Hepatocyte (in vitro differentiated cells): ENCODE measurements at regions not wholly inside any gene's neighbourhood (a gene's known extent, or its start where the extent isn't known, plus 50 kb on each side); places are given as distances from the start of the nearest gene placed in this dataset.

Source experiments
- DNase-seq: peaks from one replicate; pipeline ENCODE4 v3.0.0-alpha.2; 2016; ENCODE audit warnings: low spot score
- H2AFZ ChIP-seq: fragments of 200-600 bp; sonication (generic); 2 replicates; pipeline ENCODE4 v1.6.0; 2016; ENCODE audit warnings: antibody characterized with exemption, mild to moderate bottlenecking
- H3K27ac ChIP-seq: fragments of 200-600 bp; sonication (generic); 2 replicates; pipeline ENCODE4 v1.5.1; 2016; ENCODE audit warnings: mild to moderate bottlenecking
- H3K27me3 ChIP-seq: fragments of 200-600 bp; sonication (generic); 2 replicates; pipeline ENCODE4 v1.6.1; 2016
- H3K36me3 ChIP-seq: fragments of 200-600 bp; sonication (generic); replicated peaks from 2 replicates; pipeline ENCODE4 v1.5.1; 2016; ENCODE audit warnings: low read depth; ENCODE audit not compliant: insufficient read depth
- H3K4me1 ChIP-seq: fragments of 200-600 bp; sonication (generic); 2 replicates; pipeline ENCODE4 v1.5.1; 2016; ENCODE audit warnings: mild to moderate bottlenecking, moderate library complexity; ENCODE audit not compliant: insufficient read depth
- H3K4me2 ChIP-seq: fragments of 200-600 bp; sonication (generic); 2 replicates; pipeline ENCODE4 v1.6.0; 2016
- H3K4me3 ChIP-seq: fragments of 200-600 bp; sonication (generic); 2 replicates; pipeline ENCODE4 v1.5.1; 2016; ENCODE audit warnings: mild to moderate bottlenecking
- H3K79me2 ChIP-seq: fragments of 200-600 bp; sonication (generic); 2 replicates; pipeline ENCODE4 v1.6.0; 2017; ENCODE audit warnings: mild to moderate bottlenecking
- H3K9me2 ChIP-seq: fragments of 200-600 bp; sonication (generic); replicated peaks from 2 replicates; pipeline ENCODE4 v1.6.0; 2017; ENCODE audit warnings: mild to moderate bottlenecking; ENCODE audit not compliant: insufficient read depth
- H3K9me3 ChIP-seq: fragments of 200-600 bp; sonication (generic); 2 replicates; pipeline ENCODE4 v1.5.1; 2016; ENCODE audit warnings: low read depth, mild to moderate bottlenecking
- H4K20me1 ChIP-seq: fragments of 200-600 bp; sonication (generic); 2 replicates; pipeline ENCODE4 v1.6.0; 2016; ENCODE audit warnings: mild to moderate bottlenecking; ENCODE audit not compliant: insufficient read depth, poor library complexity, severe bottlenecking
- EZH2 ChIP-seq: fragments of 200-600 bp; sonication (generic); IDR thresholded peaks from 2 replicates; pipeline ENCODE4 v1.6.1; 2016; ENCODE audit warnings: antibody characterized with exemption, mild to moderate bottlenecking, borderline replicate concordance
- EZH2phosphoT487 ChIP-seq: fragments of 200-600 bp; sonication (generic); IDR thresholded peaks from one replicate; pipeline ENCODE4 v1.6.1; 2018; ENCODE audit warnings: antibody characterized with exemption, mild to moderate bottlenecking, low read depth, moderate library complexity; ENCODE audit not compliant: unreplicated experiment, severe bottlenecking
- WGBS: methylation state at CpG from one replicate; pipeline ENCODE4 v1.1.6; 2016; ENCODE audit warnings: low lambda C conversion rate; ENCODE audit errors: missing lambda C conversion rate; 5-methylcytosine and 5-hydroxymethylcytosine counted together
- TF ChIP-seq, protein P1 (sequence below): fragments of 200-600 bp; sonication (generic); IDR thresholded peaks from 2 replicates; pipeline ENCODE4 v1.5.1; 2016; ENCODE audit warnings: antibody characterized with exemption, mild to moderate bottlenecking; ENCODE audit not compliant: poor library complexity

DNA sequence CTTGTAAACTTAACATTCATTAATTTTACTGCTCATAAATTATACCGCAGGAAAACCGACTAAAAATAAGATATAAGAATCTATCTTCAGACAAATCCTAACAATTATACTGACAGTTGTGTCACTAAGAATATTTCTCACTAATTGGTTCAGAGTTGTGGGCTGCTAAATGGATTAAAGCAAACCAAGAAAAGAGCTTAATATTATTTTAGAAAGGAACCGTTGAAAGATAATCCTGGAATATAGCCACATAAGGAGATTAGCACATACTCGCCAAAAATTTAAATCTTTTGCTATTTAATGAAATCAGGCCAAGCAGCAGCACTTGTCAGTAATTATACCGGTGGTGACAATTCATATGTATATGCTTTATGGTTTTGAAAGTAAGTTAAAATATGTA lies 132.8 kb downstream of the SLIT2 start:
- no peaks in the 10 kb centered on the region for H3K9me3 ChIP-seq
- TF ChIP-seq EZH2phosphoT487 = no peak
- TF ChIP-seq, protein P1, sequence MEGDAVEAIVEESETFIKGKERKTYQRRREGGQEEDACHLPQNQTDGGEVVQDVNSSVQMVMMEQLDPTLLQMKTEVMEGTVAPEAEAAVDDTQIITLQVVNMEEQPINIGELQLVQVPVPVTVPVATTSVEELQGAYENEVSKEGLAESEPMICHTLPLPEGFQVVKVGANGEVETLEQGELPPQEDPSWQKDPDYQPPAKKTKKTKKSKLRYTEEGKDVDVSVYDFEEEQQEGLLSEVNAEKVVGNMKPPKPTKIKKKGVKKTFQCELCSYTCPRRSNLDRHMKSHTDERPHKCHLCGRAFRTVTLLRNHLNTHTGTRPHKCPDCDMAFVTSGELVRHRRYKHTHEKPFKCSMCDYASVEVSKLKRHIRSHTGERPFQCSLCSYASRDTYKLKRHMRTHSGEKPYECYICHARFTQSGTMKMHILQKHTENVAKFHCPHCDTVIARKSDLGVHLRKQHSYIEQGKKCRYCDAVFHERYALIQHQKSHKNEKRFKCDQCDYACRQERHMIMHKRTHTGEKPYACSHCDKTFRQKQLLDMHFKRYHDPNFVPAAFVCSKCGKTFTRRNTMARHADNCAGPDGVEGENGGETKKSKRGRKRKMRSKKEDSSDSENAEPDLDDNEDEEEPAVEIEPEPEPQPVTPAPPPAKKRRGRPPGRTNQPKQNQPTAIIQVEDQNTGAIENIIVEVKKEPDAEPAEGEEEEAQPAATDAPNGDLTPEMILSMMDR = no peak
- TF ChIP-seq EZH2 = no peak
- H2AFZ ChIP-seq = no peak overlapping the region
- H3K36me3 ChIP-seq = no peaks in the 10 kb centered on the region
- no peak for DNase-seq
- H3K79me2 ChIP-seq = no peaks in the 10 kb centered on the region
- no peak overlapping the region for H3K27ac ChIP-seq
- no peaks in the 10 kb centered on the region for H4K20me1 ChIP-seq
- H3K4me3 ChIP-seq = no peak overlapping the region
- H3K4me2 ChIP-seq = no peak overlapping the region
- 87% methylated on average over 5 of the region's 5 CpGs for WGBS
- H3K9me2 ChIP-seq = no peaks in the 10 kb centered on the region
- H3K27me3 ChIP-seq = no peaks in the 10 kb centered on the region
- H3K4me1 ChIP-seq = no peaks in the 10 kb centered on the region

DNA sequence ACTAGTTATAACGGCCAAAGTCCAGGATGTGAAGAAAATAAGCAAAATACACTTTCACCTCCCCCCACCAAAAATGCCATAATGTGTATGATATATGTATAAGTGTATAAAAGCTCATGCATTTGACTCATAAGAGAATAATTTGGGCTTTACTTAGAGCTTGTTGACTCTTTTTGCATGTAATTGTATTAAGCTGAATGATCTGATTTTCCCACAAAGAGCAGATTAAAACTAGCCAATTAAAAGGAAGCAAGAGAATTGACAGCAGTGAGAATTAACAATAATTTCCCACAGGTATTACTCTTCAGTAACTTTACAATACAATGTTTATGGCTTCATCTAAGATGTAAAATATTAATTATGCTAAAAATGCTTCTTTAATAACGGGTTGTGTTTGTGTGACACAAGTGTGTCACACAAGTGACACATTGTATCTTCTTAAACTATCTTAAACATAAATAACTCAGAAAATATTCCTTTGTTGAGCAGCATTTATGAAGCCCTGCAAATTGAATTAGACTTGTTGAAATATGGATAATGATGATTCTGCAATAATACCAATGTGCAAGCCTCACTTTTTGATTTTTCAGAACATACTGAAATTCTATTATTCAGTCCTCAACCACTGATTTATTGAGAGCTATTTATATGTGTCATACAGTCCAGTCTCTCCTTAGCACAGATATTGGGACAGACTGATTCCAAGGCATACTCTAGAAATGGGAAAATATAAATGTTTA lies 134.5 kb downstream of the SLIT2 start:
- H2AFZ ChIP-seq = no peak overlapping the region
- DNase-seq = no peak
- no peaks in the 10 kb centered on the region for H4K20me1 ChIP-seq
- no peaks in the 10 kb centered on the region for H3K9me3 ChIP-seq
- no peak overlapping the region for H3K27ac ChIP-seq
- H3K36me3 ChIP-seq = no peaks in the 10 kb centered on the region
- 82% methylated on average over 2 of the region's 2 CpGs for whole genome bisulfite sequencing
- H3K4me2 ChIP-seq = no peak overlapping the region
- H3K4me3 ChIP-seq = no peak overlapping the region
- H3K27me3 ChIP-seq = no peaks in the 10 kb centered on the region
- H3K9me2 ChIP-seq = no peaks in the 10 kb centered on the region
- TF ChIP-seq, protein P1 = no peak
- TF ChIP-seq EZH2phosphoT487 (no peak), EZH2 (no peak)
- H3K4me1 ChIP-seq = no peaks in the 10 kb centered on the region
- H3K79me2 ChIP-seq = no peaks in the 10 kb centered on the region

DNA sequence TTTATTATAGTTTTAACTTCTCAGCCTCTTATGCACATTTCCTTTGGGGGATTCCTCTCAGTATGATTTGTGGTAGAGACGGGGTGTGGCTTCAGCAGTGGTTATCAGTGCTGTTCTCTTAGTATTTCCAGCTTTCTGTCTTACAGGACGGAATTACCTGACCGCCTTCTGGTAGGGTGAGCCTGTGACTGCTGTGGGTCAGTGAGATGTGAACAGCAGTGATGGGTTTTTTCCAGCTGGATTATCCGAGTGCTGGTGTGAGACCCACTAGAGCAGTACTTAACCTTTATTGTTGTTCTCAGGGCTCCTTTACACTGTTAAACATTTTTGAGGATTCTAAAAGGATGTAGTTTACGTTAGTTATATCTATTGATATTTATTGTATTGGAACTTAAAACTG lies 135.2 kb downstream of the SLIT2 start:
- no peak for TF ChIP-seq EZH2
- no peaks in the 10 kb centered on the region for H3K4me1 ChIP-seq
- H2AFZ ChIP-seq = no peak overlapping the region
- DNase-seq = no peak
- H3K79me2 ChIP-seq = no peaks in the 10 kb centered on the region
- H4K20me1 ChIP-seq = no peaks in the 10 kb centered on the region
- H3K4me2 ChIP-seq = no peak overlapping the region
- no peak overlapping the region for H3K4me3 ChIP-seq
- no peaks in the 10 kb centered on the region for H3K36me3 ChIP-seq
- H3K9me3 ChIP-seq = no peaks in the 10 kb centered on the region
- H3K9me2 ChIP-seq = no peaks in the 10 kb centered on the region
- no peak overlapping the region for H3K27ac ChIP-seq
- no peaks in the 10 kb centered on the region for H3K27me3 ChIP-seq
- 93% methylated on average over 5 of the region's 5 CpGs for WGBS

DNA sequence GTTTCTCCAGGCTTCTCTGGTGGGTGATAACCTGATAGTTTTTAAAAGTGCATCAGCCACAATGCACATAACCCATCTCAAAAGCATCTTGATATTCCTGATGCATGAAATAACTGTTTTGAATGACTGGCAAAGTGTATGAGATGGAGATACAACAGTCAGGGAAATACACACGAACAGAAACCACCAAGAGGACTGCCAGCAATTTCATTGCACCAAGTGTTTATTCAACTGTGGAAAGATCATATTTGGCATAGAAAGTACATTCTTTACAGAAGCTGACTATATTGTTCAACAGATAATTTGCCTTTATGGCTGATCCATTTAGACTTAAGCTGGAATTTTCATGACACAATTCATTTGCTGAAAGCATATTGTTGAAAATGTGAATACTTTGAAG lies 139.5 kb downstream of the SLIT2 start:
- H3K4me2 ChIP-seq = no peak overlapping the region
- 66% methylated on average over 1 of the region's 1 CpG for WGBS
- no peak overlapping the region for H2AFZ ChIP-seq
- H3K36me3 ChIP-seq = no peaks in the 10 kb centered on the region
- H3K27ac ChIP-seq = no peak overlapping the region
- H3K4me1 ChIP-seq = no peaks in the 10 kb centered on the region
- no peaks in the 10 kb centered on the region for H3K79me2 ChIP-seq
- TF ChIP-seq EZH2phosphoT487 (no peak), EZH2 (no peak)
- TF ChIP-seq, protein P1 = no peak
- no peaks in the 10 kb centered on the region for H3K9me3 ChIP-seq
- no peak overlapping the region for H3K4me3 ChIP-seq
- no peak for DNase-seq
- H3K9me2 ChIP-seq = no peaks in the 10 kb centered on the region
- H3K27me3 ChIP-seq = no peaks in the 10 kb centered on the region
- H4K20me1 ChIP-seq = no peaks in the 10 kb centered on the region
